ENCODE measurements at regions not wholly inside any gene's neighbourhood (a gene's known extent, or its start where the extent isn't known, plus 50 kb on each side); places are given as distances from the start of the nearest gene placed in this dataset.

DNA sequence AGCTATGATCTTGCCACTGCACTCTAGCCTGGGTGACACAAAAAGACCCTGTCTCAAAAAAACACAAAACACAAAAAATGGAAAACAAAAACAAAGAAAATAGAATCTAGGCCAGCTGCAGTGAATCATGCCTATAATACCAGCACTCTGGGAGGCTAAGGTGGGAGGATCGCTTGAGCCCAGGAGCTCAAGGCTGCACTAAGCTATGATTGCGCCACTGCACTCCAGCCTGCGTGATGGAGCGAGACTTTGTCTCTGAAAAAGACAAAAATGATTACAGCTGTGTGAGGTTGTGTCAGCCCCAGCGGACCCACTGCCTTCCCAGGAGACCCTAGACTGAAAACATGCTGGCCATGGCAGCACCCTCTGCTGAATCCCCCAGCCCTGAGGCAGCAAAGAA lies 80.2 kb upstream of the ZBTB40 start:
- no peak overlapping the region for H2AFZ ChIP-seq (ENCODE audit: low read length)

GRCh38 chr1:22373252-22373651 lies 78.4 kb upstream of the ZBTB40 start:
- no peak overlapping the region for H3K9ac ChIP-seq (ENCODE audit: low read length)
- H4K20me1 ChIP-seq (ENCODE audit: insufficient read depth, low read length), result no peaks in the 10 kb centered on the region
- H3F3A ChIP-seq (ENCODE audit: insufficient read depth, low read length), result no peaks in the 10 kb centered on the region
- H3K27me3 ChIP-seq (ENCODE audit: insufficient read depth, low read length), result 0 out of 2 replicates have a peak, but pooled peaks cover 3% of the 10 kb centered on the region
- no peak overlapping the region for H3K4me2 ChIP-seq (ENCODE audit: low read length)
- no peak for TF ChIP-seq CTCF (IDR thresholded peaks at IDR 0.05; ENCODE audit: low read length)
- TF ChIP-seq EZH2 (IDR thresholded peaks at IDR 0.05; ENCODE audit: borderline replicate concordance, low read length), result no peak
- H3K27ac ChIP-seq (ENCODE audit: low read depth, low read length, poor library complexity, severe bottlenecking), result no peak overlapping the region
- H3K4me1 ChIP-seq (ENCODE audit: insufficient read depth, low read length, severe bottlenecking), result no peaks in the 10 kb centered on the region
- no peaks in the 10 kb centered on the region for H3K79me2 ChIP-seq (ENCODE audit: insufficient read depth, low read length)
- H3K36me3 ChIP-seq (ENCODE audit: insufficient read depth, low read length), result no peaks in the 10 kb centered on the region
- no peaks in the 10 kb centered on the region for H3K9me2 ChIP-seq (ENCODE audit: low read depth, low read length)
- no peak overlapping the region for H2AFZ ChIP-seq (ENCODE audit: low read length)
- H3K9me3 ChIP-seq (ENCODE audit: low read length), result no peaks in the 10 kb centered on the region
- H3K4me3 ChIP-seq (ENCODE audit: low read depth, low read length, poor library complexity, severe bottlenecking), result no peak overlapping the region

More for the DNA sequence above, 80.2 kb upstream of the ZBTB40 start:
- Histone ChIP-seq H3K4me1 (ENCODE audit: insufficient read depth, low read length, severe bottlenecking) (no peaks in the 10 kb centered on the region), H3K4me3 (ENCODE audit: low read depth, low read length, poor library complexity, severe bottlenecking) (no peak overlapping the region), H3K9ac (ENCODE audit: low read length) (no peak overlapping the region), H3K27ac (ENCODE audit: low read depth, low read length, poor library complexity, severe bottlenecking) (no peak overlapping the region), H3K9me3 (ENCODE audit: low read length) (no peaks in the 10 kb centered on the region), H3F3A (ENCODE audit: insufficient read depth, low read length) (no peaks in the 10 kb centered on the region), H3K36me3 (ENCODE audit: insufficient read depth, low read length) (no peaks in the 10 kb centered on the region), H3K9me2 (ENCODE audit: low read depth, low read length) (no peaks in the 10 kb centered on the region), H3K4me2 (ENCODE audit: low read length) (no peak overlapping the region), H4K20me1 (ENCODE audit: insufficient read depth, low read length) (no peaks in the 10 kb centered on the region), H3K27me3 (ENCODE audit: insufficient read depth, low read length) (0 out of 2 replicates have a peak, but pooled peaks cover 3% of the 10 kb centered on the region), H3K79me2 (ENCODE audit: insufficient read depth, low read length) (no peaks in the 10 kb centered on the region)
- TF ChIP-seq EZH2 (IDR thresholded peaks at IDR 0.05; ENCODE audit: borderline replicate concordance, low read length) (no peak), CTCF (IDR thresholded peaks at IDR 0.05; ENCODE audit: low read length) (no peak)

GRCh38 chr1:22374001-22374400 lies 77.7 kb upstream of the ZBTB40 start:
- Histone ChIP-seq H3K36me3 (ENCODE audit: insufficient read depth, low read length) (no peaks in the 10 kb centered on the region), H3K4me1 (ENCODE audit: insufficient read depth, low read length, severe bottlenecking) (no peaks in the 10 kb centered on the region), H3K9me2 (ENCODE audit: low read depth, low read length) (no peaks in the 10 kb centered on the region), H3K79me2 (ENCODE audit: insufficient read depth, low read length) (no peaks in the 10 kb centered on the region), H3K9ac (ENCODE audit: low read length) (no peak overlapping the region), H4K20me1 (ENCODE audit: insufficient read depth, low read length) (no peaks in the 10 kb centered on the region), H3K27me3 (ENCODE audit: insufficient read depth, low read length) (0 out of 2 replicates have a peak, but pooled peaks cover 3% of the 10 kb centered on the region), H3K4me2 (ENCODE audit: low read length) (no peak overlapping the region), H3K4me3 (ENCODE audit: low read depth, low read length, poor library complexity, severe bottlenecking) (no peak overlapping the region), H3K27ac (ENCODE audit: low read depth, low read length, poor library complexity, severe bottlenecking) (no peak overlapping the region), H3K9me3 (ENCODE audit: low read length) (no peaks in the 10 kb centered on the region), H3F3A (ENCODE audit: insufficient read depth, low read length) (no peaks in the 10 kb centered on the region), H2AFZ (ENCODE audit: low read length) (no peak overlapping the region)
- TF ChIP-seq CTCF (IDR thresholded peaks at IDR 0.05; ENCODE audit: low read length) (no peak), EZH2 (IDR thresholded peaks at IDR 0.05; ENCODE audit: borderline replicate concordance, low read length) (no peak)

Data from OCI-LY1 (cell line).